Right atrium auricular region (tissue), 2 donors: ENCODE measurements at regions not wholly inside any gene's neighbourhood (a gene's known extent, or its start where the extent isn't known, plus 50 kb on each side); places are given as distances from the start of the nearest gene placed in this dataset.

ENCODE experiments used
- DNase-seq: peaks from one replicate; pipeline ENCODE4 v3.0.0-alpha.2; 2019; ENCODE audit warnings: low spot score
- H3K27ac ChIP-seq, 2 donors: fragments of 200-600 bp; sonication (generic); 1 replicate in 1 of 2; 2 replicates in 1 of 2; pipeline ENCODE4 v1.5.1; 2016 to 2019
- H3K27me3 ChIP-seq, 2 donors: fragments of 200-600 bp; sonication (generic); one replicate each; pipeline versions ENCODE4 v1.5.1 to v1.6.0; 2017 to 2019
- H3K36me3 ChIP-seq: fragments of 200-600 bp; sonication (generic); one replicate; pipeline ENCODE4 v1.5.1; 2016
- H3K4me1 ChIP-seq, 2 donors: fragments of 200-600 bp; sonication (generic); one replicate each; pipeline versions ENCODE4 v1.5.1 to v1.6.0; 2017 to 2019
- H3K4me3 ChIP-seq, 2 donors: fragments of 200-600 bp; sonication (generic); 1 replicate in 1 of 2; 2 replicates in 1 of 2; pipeline ENCODE4 v1.5.1; 2017 to 2019; ENCODE audit warnings: mild to moderate bottlenecking in 1 of 2, moderate library complexity in 1 of 2
- H3K9me3 ChIP-seq, 2 donors: fragments of 200-600 bp; sonication (generic); one replicate each; pipeline ENCODE4 v1.5.1; 2019
- TF ChIP-seq, protein P1 (sequence below), 2 donors: fragments of 200-600 bp; sonication (generic); IDR thresholded peaks; one replicate each; pipeline ENCODE4 v1.5.1; 2019; ENCODE audit warnings: antibody characterized with exemption in 2 of 2

GRCh38 chr7:156217803-156218202 is 405.5 kb upstream of the SHH start:
- Histone ChIP-seq H3K27ac (no peak overlapping the region), H3K36me3 (no peaks in the 10 kb centered on the region), H3K4me3 (no peak overlapping the region), H3K9me3 (no peaks in the 10 kb centered on the region), H3K4me1 (no peaks in the 10 kb centered on the region), H3K27me3 (no peaks in the 10 kb centered on the region)
- TF ChIP-seq, protein P1, sequence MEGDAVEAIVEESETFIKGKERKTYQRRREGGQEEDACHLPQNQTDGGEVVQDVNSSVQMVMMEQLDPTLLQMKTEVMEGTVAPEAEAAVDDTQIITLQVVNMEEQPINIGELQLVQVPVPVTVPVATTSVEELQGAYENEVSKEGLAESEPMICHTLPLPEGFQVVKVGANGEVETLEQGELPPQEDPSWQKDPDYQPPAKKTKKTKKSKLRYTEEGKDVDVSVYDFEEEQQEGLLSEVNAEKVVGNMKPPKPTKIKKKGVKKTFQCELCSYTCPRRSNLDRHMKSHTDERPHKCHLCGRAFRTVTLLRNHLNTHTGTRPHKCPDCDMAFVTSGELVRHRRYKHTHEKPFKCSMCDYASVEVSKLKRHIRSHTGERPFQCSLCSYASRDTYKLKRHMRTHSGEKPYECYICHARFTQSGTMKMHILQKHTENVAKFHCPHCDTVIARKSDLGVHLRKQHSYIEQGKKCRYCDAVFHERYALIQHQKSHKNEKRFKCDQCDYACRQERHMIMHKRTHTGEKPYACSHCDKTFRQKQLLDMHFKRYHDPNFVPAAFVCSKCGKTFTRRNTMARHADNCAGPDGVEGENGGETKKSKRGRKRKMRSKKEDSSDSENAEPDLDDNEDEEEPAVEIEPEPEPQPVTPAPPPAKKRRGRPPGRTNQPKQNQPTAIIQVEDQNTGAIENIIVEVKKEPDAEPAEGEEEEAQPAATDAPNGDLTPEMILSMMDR (IDR thresholded peaks at IDR 0.05), result no peak
- no peak for DNase-seq

- DNase-seq, result no peak
These were observed 396.8 kb upstream of the SHH start for GRCh38 chr7:156209087-156209486.

DNA sequence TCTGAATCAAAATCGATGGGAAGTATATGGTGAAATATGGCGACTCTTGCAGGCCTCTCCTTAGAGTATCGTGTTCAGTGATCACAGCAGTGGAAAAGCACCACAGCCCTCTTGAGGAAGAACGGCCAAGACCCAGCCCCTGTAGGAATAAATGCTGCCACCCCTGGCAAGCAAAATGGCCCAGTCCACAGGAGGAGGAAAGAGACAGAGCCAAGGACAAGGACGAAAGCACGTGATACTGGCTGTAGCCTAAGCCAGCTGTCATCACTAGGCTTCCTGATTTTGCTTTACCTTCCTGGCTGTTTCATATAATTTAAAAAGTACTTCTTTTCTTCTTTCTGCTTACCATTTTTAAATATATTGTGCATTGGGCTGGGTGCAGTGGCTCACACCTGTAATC is 395.0 kb upstream of the SHH start:
- TF ChIP-seq, protein P1 (IDR thresholded peaks at IDR 0.05), result no peak

More at GRCh38 chr7:156209087-156209486, 396.8 kb upstream of the SHH start:
- TF ChIP-seq, protein P1 (IDR thresholded peaks at IDR 0.05), result no peak
- no peaks in the 10 kb centered on the region for H3K36me3 ChIP-seq
- no peaks in the 10 kb centered on the region for H3K9me3 ChIP-seq
- no peaks in the 10 kb centered on the region for H3K27me3 ChIP-seq
- no peak overlapping the region for H3K4me3 ChIP-seq
- no peak overlapping the region for H3K27ac ChIP-seq
- no peaks in the 10 kb centered on the region for H3K4me1 ChIP-seq

DNA sequence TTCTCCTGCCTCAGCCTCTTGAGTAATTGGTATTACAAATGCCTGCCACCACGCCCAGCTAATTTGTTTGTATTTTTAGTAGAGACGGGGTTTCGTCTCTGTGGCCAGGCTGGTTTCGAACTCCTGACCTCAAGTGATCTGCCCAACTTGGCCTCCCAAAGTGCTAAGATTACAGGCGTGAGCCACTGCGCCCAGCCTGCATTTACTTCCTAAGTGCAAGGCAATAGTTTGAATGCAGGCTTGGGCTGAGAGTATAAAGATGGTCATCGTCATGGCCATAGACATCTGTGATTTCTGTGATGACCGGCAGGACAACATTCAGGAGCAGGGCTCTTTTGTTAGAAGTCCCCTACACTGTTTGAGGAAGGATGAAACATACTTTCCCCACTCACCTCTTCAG is 393.9 kb upstream of the SHH start:
- DNase-seq, result no peak
- Histone ChIP-seq H3K36me3 (no peaks in the 10 kb centered on the region), H3K4me1 (no peaks in the 10 kb centered on the region), H3K27ac (no peak overlapping the region), H3K9me3 (no peaks in the 10 kb centered on the region), H3K27me3 (no peaks in the 10 kb centered on the region), H3K4me3 (no peak overlapping the region)
- TF ChIP-seq, protein P1 (IDR thresholded peaks at IDR 0.05), result no peak

More for the DNA sequence above, 395.0 kb upstream of the SHH start:
- H3K36me3 ChIP-seq, result no peaks in the 10 kb centered on the region
- no peaks in the 10 kb centered on the region for H3K4me1 ChIP-seq
- DNase-seq, result no peak
- no peak overlapping the region for H3K27ac ChIP-seq
- no peaks in the 10 kb centered on the region for H3K9me3 ChIP-seq
- no peaks in the 10 kb centered on the region for H3K27me3 ChIP-seq
- no peak overlapping the region for H3K4me3 ChIP-seq

DNA sequence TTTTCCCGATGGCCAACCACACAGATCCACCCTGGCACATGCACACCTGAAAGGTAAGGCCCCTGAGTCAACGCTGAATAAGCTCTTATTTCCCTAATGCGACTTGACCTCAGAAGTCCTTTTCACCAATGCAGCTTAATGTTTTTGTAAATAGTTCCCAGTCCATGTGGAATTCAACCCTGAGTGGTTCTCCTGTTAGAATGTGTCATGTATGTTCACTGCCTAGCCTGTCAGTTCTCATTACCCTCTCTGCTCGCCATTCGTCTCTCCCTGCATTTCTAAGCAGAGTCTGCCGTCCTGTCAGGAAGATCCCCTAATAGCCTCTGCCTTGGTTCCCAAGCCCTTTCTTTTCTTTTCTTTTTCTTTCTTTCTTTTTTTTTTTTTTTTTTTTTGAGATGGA is 392.6 kb upstream of the SHH start:
- Histone ChIP-seq H3K4me3 (no peak overlapping the region), H3K27me3 (no peaks in the 10 kb centered on the region)
- TF ChIP-seq, protein P1 (IDR thresholded peaks at IDR 0.05), result no peak

DNA sequence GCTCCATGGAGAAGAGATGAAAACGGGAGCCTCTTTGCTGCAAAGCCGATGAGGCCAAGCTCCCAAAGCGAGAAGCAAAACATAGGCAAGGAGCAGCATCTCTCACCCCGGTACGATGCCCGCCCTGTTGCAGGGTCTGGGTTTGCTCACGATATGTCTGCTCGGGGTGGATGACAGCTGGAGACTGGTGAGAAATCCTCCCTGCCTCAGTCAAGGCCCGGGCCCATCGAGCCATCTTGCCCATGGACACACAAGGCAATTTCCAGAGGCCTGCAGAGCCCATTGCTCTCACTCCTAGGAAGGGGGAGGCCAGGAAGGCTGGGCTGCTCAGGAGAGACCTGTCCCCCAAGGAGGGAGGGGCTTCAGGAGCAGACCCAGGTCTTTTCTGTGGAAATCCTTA is 391.7 kb upstream of the SHH start:
- Histone ChIP-seq H3K27me3 (no peaks in the 10 kb centered on the region), H3K36me3 (no peaks in the 10 kb centered on the region), H3K27ac (no peak overlapping the region), H3K9me3 (no peaks in the 10 kb centered on the region), H3K4me3 (no peak overlapping the region), H3K4me1 (no peaks in the 10 kb centered on the region)
- DNase-seq, result no peak
- TF ChIP-seq, protein P1 (IDR thresholded peaks at IDR 0.05), result no peak

More for the DNA sequence above, 392.6 kb upstream of the SHH start:
- Histone ChIP-seq H3K4me1 (no peaks in the 10 kb centered on the region), H3K36me3 (no peaks in the 10 kb centered on the region), H3K27ac (no peak overlapping the region), H3K9me3 (no peaks in the 10 kb centered on the region)
- DNase-seq, result no peak
